GM21360 (cell line): ENCODE measurements at regions not wholly inside any gene's neighbourhood (a gene's known extent, or its start where the extent isn't known, plus 50 kb on each side); places are given as distances from the start of the nearest gene placed in this dataset.
"Not testable (repeated sequence)": the region's sequence is repeated elsewhere in the genome, so short reads cannot be mapped to it uniquely, and the experiment has no call there.

Experiments
- ATAC-seq: cut with Tn5 transposase; IDR thresholded peaks from one replicate; pipeline ENCODE4 v1.9.1; 2021; ENCODE audit warnings: mild to moderate bottlenecking, moderate library complexity; ENCODE audit not compliant: unreplicated experiment

GRCh38 chr20:30164389-30164788, 1093.1 kb upstream of the DEFB115 start:
- not testable (repeated sequence) for ATAC-seq

- no peak for ATAC-seq
These were observed 1089.9 kb upstream of the DEFB115 start for GRCh38 chr20:30167540-30167939.

- ATAC-seq, result no peak
These were observed 1089.3 kb upstream of the DEFB115 start for GRCh38 chr20:30168025-30168799.

GRCh38 chr20:30168800-30169138, 1088.7 kb upstream of the DEFB115 start:
- no peak for ATAC-seq

- no peak for ATAC-seq
These were observed 1081.8 kb upstream of the DEFB115 start for GRCh38 chr20:30175681-30176080.

GRCh38 chr20:30183124-30183523, 1074.3 kb upstream of the DEFB115 start:
- not testable (repeated sequence) for ATAC-seq

GRCh38 chr20:30191785-30192184, 1065.7 kb upstream of the DEFB115 start:
- ATAC-seq, result not testable (repeated sequence)

- ATAC-seq, result not testable (repeated sequence)
These were observed 1023.0 kb upstream of the DEFB115 start for GRCh38 chr20:30234477-30234876.

GRCh38 chr20:30275073-30275472, 982.4 kb upstream of the DEFB115 start:
- ATAC-seq, result not testable (repeated sequence)

- ATAC-seq, result no peak
These were observed 975.8 kb upstream of the DEFB115 start for GRCh38 chr20:30281584-30282197.

- ATAC-seq, result not testable (repeated sequence)
These were observed 973.8 kb upstream of the DEFB115 start for GRCh38 chr20:30283476-30284280.

GRCh38 chr20:30284281-30284905, 973.1 kb upstream of the DEFB115 start:
- ATAC-seq, result no peak

GRCh38 chr20:30285677-30286076, 971.8 kb upstream of the DEFB115 start:
- no peak for ATAC-seq

- ATAC-seq, result no peak
These were observed 971.3 kb upstream of the DEFB115 start for GRCh38 chr20:30286157-30286556.

- ATAC-seq, result not testable (repeated sequence)
These were observed 970.0 kb upstream of the DEFB115 start for GRCh38 chr20:30287459-30287858.

- ATAC-seq, result no peak
These were observed 969.1 kb upstream of the DEFB115 start for GRCh38 chr20:30288346-30288745.

- not testable (repeated sequence) for ATAC-seq
These were observed 968.4 kb upstream of the DEFB115 start for GRCh38 chr20:30289049-30289448.

GRCh38 chr20:30289711-30290141, 967.7 kb upstream of the DEFB115 start:
- ATAC-seq, result not testable (repeated sequence)

- ATAC-seq, result not testable (repeated sequence)
These were observed 967.0 kb upstream of the DEFB115 start for GRCh38 chr20:30290361-30291063.

GRCh38 chr20:30291064-30291379, 966.4 kb upstream of the DEFB115 start:
- not testable (repeated sequence) for ATAC-seq

- not testable (repeated sequence) for ATAC-seq
These were observed 965.8 kb upstream of the DEFB115 start for GRCh38 chr20:30291686-30292085.
